CD4-positive, CD25-positive, alpha-beta regulatory T cell (primary cell): ENCODE measurements at regions not wholly inside any gene's neighbourhood (a gene's known extent, or its start where the extent isn't known, plus 50 kb on each side); places are given as distances from the start of the nearest gene placed in this dataset.
A peak's percentile ranks its signal among the peaks of the same experiment; 100 is the strongest.

Experiments used
- ATAC-seq, 2 donors: fragments of 150-1000 bp; cut with Tn5 transposase; one replicate each; pipeline ENCODE4 v1.10.0; 2021; ENCODE audit warnings: low read depth in 2 of 2, moderate number of reproducible peaks in 2 of 2, moderate library complexity in 1 of 2
- DNase-seq, 3 donors: peaks; one replicate each; pipeline versions ENCODE4 v3.0.0 to v3.0.0-alpha.2; 2012 to 2022; ENCODE audit warnings: mixed read lengths in 1 of 3
- H3K27ac ChIP-seq: one replicate; pipeline ENCODE4 v1.7.0; 2013; ENCODE audit warnings: mild to moderate bottlenecking, low read length; ENCODE audit not compliant: insufficient read depth, poor library complexity, severe bottlenecking
- H3K27me3 ChIP-seq: one replicate; pipeline ENCODE4 v1.7.0; 2013; ENCODE audit warnings: low read length; ENCODE audit not compliant: control insufficient read depth, insufficient read depth
- H3K36me3 ChIP-seq: one replicate; pipeline ENCODE4 v1.7.0; 2013; ENCODE audit warnings: mild to moderate bottlenecking, low read length, moderate library complexity; ENCODE audit not compliant: control insufficient read depth, insufficient read depth
- H3K4me1 ChIP-seq: 2 replicates; pipeline ENCODE4 v1.7.0; 2013; ENCODE audit warnings: mild to moderate bottlenecking, low read length; ENCODE audit not compliant: insufficient read depth, control insufficient read depth, poor library complexity, severe bottlenecking
- H3K4me3 ChIP-seq: one replicate; pipeline ENCODE4 v1.7.0; 2013; ENCODE audit warnings: low read depth, mild to moderate bottlenecking, low read length, moderate library complexity
- H3K9me3 ChIP-seq, 2 experiments: 1 replicate in 1 of 2; 2 replicates in 1 of 2; pipeline ENCODE4 v1.7.0; 2013; ENCODE audit warnings: low read length in 2 of 2, mild to moderate bottlenecking in 1 of 2, moderate library complexity in 1 of 2; ENCODE audit not compliant: control insufficient read depth in 2 of 2
- H3K27ac Mint-ChIP-seq, 3 donors: one replicate each; pipeline ENCODE4 v1.8.0; 2020 to 2022; ENCODE audit warnings: mild to moderate bottlenecking in 3 of 3, mixed read lengths in 3 of 3, moderate library complexity in 2 of 3
- H3K27me3 Mint-ChIP-seq: one replicate; pipeline ENCODE4 v1.8.0; 2022; ENCODE audit warnings: mild to moderate bottlenecking, mixed read lengths
- H3K36me3 Mint-ChIP-seq: one replicate; pipeline ENCODE4 v1.8.0; 2020; ENCODE audit warnings: mixed read lengths
- H3K4me1 Mint-ChIP-seq, 4 donors: one replicate each; pipeline ENCODE4 v1.8.0; 2020 to 2022; ENCODE audit warnings: mixed read lengths in 4 of 4, mild to moderate bottlenecking in 1 of 4
- H3K4me3 Mint-ChIP-seq, 4 donors: one replicate each; pipeline ENCODE4 v1.8.0; 2020 to 2022; ENCODE audit warnings: mild to moderate bottlenecking in 4 of 4, mixed read lengths in 4 of 4, moderate library complexity in 3 of 4
- H3K9me3 Mint-ChIP-seq, 7 donors: one replicate each; pipeline ENCODE4 v1.8.0; 2020 to 2022; ENCODE audit warnings: mixed read lengths in 7 of 7, mild to moderate bottlenecking in 3 of 7, moderate library complexity in 2 of 7

- ATAC-seq (no peak), DNase-seq (no peak)
- peak overlapping the region in 1 of 4 donors; percentile 10 for H3K4me3 Mint-ChIP-seq
- peaks cover 0 to 6% (median 0%) of the 10 kb centered on the region in 4 donors for H3K4me1 Mint-ChIP-seq
- Histone ChIP-seq H3K4me3 (no peak overlapping the region), H3K36me3 (no peaks in the 10 kb centered on the region), H3K27ac (no peak overlapping the region), H3K27me3 (no peaks in the 10 kb centered on the region), H3K9me3 (no peaks in the 10 kb centered on the region), H3K4me1 (no peaks in the 10 kb centered on the region)
- H3K27ac Mint-ChIP-seq: no peak overlapping the region
- H3K36me3 Mint-ChIP-seq: no peaks in the 10 kb centered on the region
- H3K9me3 Mint-ChIP-seq: peaks cover 0 to 8% (median 0%) of the 10 kb centered on the region in 7 donors
- peaks cover 5% of the 10 kb centered on the region for H3K27me3 Mint-ChIP-seq
Observed at GRCh38 chr15:93860701-93861100, 370.7 kb upstream of the MCTP2 start.

DNA sequence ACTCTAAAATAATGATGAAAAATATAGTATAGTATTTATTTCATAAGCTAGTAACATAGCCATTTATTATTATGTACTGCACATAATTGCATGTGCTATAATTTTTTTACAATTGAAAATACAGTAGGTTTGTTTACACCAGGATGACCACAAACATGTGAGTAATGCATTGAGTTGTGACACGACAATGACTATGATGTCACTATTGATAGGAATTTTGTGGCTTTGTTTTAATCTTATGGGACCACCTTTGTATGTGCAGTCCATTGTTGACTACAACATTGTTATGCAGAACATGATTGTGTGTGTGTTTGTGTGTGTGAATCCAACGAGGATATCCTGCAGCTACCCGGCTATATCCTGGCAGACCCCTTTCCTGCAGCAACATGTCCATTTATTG is 372.2 kb upstream of the MCTP2 start:
- Histone ChIP-seq H3K9me3 (no peaks in the 10 kb centered on the region), H3K36me3 (no peaks in the 10 kb centered on the region), H3K4me3 (no peak overlapping the region), H3K4me1 (no peaks in the 10 kb centered on the region), H3K27me3 (no peaks in the 10 kb centered on the region), H3K27ac (no peak overlapping the region)
- peaks cover 0 to 8% (median 0%) of the 10 kb centered on the region in 7 donors for H3K9me3 Mint-ChIP-seq
- no peak overlapping the region for H3K27ac Mint-ChIP-seq
- DNase-seq: no peak
- H3K36me3 Mint-ChIP-seq: no peaks in the 10 kb centered on the region
- no peak for ATAC-seq
- H3K27me3 Mint-ChIP-seq: peaks cover 5% of the 10 kb centered on the region
- H3K4me3 Mint-ChIP-seq: no peak overlapping the region
- H3K4me1 Mint-ChIP-seq: peaks cover 0 to 6% (median 0%) of the 10 kb centered on the region in 4 donors

GRCh38 chr15:93855181-93855826 is 376.1 kb upstream of the MCTP2 start:
- Histone ChIP-seq H3K4me3 (no peak overlapping the region), H3K27me3 (no peaks in the 10 kb centered on the region), H3K4me1 (no peaks in the 10 kb centered on the region), H3K36me3 (no peaks in the 10 kb centered on the region), H3K27ac (no peak overlapping the region), H3K9me3 (no peaks in the 10 kb centered on the region)
- no peaks in the 10 kb centered on the region for H3K27me3 Mint-ChIP-seq
- ATAC-seq: no peak
- no peak overlapping the region for H3K27ac Mint-ChIP-seq
- no peak for DNase-seq
- no peak overlapping the region for H3K4me3 Mint-ChIP-seq
- no peaks in the 10 kb centered on the region for H3K36me3 Mint-ChIP-seq
- H3K4me1 Mint-ChIP-seq: no peaks in the 10 kb centered on the region
- peaks cover 0 to 5% (median 0%) of the 10 kb centered on the region in 7 donors for H3K9me3 Mint-ChIP-seq

- Histone ChIP-seq H3K27ac (no peak overlapping the region), H3K4me1 (no peaks in the 10 kb centered on the region), H3K36me3 (no peaks in the 10 kb centered on the region), H3K4me3 (no peak overlapping the region), H3K27me3 (no peaks in the 10 kb centered on the region), H3K9me3 (no peaks in the 10 kb centered on the region)
- DNase-seq (no peak), ATAC-seq (no peak)
- Mint-ChIP-seq H3K27me3 (no peaks in the 10 kb centered on the region), H3K4me3 (no peak overlapping the region), H3K4me1 (no peaks in the 10 kb centered on the region), H3K36me3 (no peaks in the 10 kb centered on the region), H3K27ac (no peak overlapping the region), H3K9me3 (peaks cover 0 to 5% (median 0%) of the 10 kb centered on the region in 7 donors)
Observed at GRCh38 chr15:93854088-93854487, 377.3 kb upstream of the MCTP2 start.

- H3K27ac Mint-ChIP-seq: no peak overlapping the region
- ATAC-seq (no peak), DNase-seq (no peak)
- no peaks in the 10 kb centered on the region for H3K36me3 Mint-ChIP-seq
- Histone ChIP-seq H3K9me3 (no peaks in the 10 kb centered on the region), H3K4me3 (no peak overlapping the region), H3K27ac (no peak overlapping the region), H3K27me3 (no peaks in the 10 kb centered on the region), H3K36me3 (no peaks in the 10 kb centered on the region), H3K4me1 (no peaks in the 10 kb centered on the region)
- H3K9me3 Mint-ChIP-seq: peaks cover 0 to 5% (median 0%) of the 10 kb centered on the region in 7 donors
- H3K4me1 Mint-ChIP-seq: no peaks in the 10 kb centered on the region
- no peaks in the 10 kb centered on the region for H3K27me3 Mint-ChIP-seq
- no peak overlapping the region for H3K4me3 Mint-ChIP-seq
Observed at GRCh38 chr15:93852761-93853160, 378.6 kb upstream of the MCTP2 start.

DNA sequence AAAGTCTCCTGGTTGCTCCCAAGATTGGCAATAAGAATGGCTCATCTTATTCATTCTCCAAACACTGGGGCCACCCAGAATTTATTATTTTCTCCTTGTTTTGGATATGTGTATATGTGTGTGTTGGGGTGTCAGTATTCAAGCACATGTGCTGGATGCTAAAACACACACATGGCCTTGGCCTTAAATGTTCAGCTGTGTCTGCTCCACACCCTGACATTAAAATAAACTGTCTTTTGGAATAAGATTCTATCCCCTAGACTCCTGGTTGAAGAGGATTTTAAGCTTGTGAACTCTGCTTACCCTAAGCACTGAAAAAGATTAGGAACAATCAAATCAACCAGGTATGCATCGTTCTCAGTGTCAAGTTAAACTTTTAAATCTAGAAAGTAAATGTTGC is 382.9 kb upstream of the MCTP2 start:
- no peak overlapping the region for H3K4me3 Mint-ChIP-seq
- H3K4me1 Mint-ChIP-seq: no peaks in the 10 kb centered on the region

DNA sequence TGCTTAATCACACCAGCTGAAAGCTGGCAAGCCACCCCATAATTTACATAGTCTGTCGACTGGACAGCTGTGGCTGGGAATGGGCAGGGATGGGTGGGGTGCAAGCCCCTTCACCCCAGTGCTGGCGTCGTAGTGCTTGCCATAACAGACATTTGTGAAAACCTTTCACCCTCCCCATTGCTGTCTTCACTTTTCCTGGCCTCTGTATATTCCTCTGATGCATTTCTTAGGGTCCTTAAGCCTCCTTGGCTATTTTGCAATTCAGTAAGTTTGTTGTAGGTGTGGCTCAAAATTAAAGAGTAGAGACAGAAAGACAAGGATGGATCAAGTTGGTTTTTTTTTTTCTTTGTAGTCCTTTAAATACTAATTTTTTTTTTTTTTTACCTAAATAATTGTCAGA is 383.3 kb upstream of the MCTP2 start:
- no peak overlapping the region for H3K4me3 ChIP-seq
- H3K36me3 Mint-ChIP-seq: no peaks in the 10 kb centered on the region
- no peaks in the 10 kb centered on the region for H3K27me3 Mint-ChIP-seq
- H3K9me3 Mint-ChIP-seq: peaks cover 0 to 5% (median 1%) of the 10 kb centered on the region in 7 donors
- DNase-seq (no peak), ATAC-seq (no peak)
- H3K27ac ChIP-seq: no peak overlapping the region
- no peak overlapping the region for H3K4me3 Mint-ChIP-seq
- H3K4me1 ChIP-seq: no peaks in the 10 kb centered on the region
- no peaks in the 10 kb centered on the region for H3K4me1 Mint-ChIP-seq
- no peaks in the 10 kb centered on the region for H3K27me3 ChIP-seq
- H3K9me3 ChIP-seq: no peaks in the 10 kb centered on the region
- H3K36me3 ChIP-seq: no peaks in the 10 kb centered on the region
- H3K27ac Mint-ChIP-seq: no peak overlapping the region

More for the DNA sequence above, 382.9 kb upstream of the MCTP2 start:
- DNase-seq: no peak
- Mint-ChIP-seq H3K27ac (no peak overlapping the region), H3K27me3 (no peaks in the 10 kb centered on the region), H3K9me3 (peaks cover 0 to 5% (median 0%) of the 10 kb centered on the region in 7 donors), H3K36me3 (no peaks in the 10 kb centered on the region)
- no peaks in the 10 kb centered on the region for H3K4me1 ChIP-seq
- no peaks in the 10 kb centered on the region for H3K9me3 ChIP-seq
- H3K36me3 ChIP-seq: no peaks in the 10 kb centered on the region
- H3K27me3 ChIP-seq: no peaks in the 10 kb centered on the region
- no peak overlapping the region for H3K27ac ChIP-seq
- H3K4me3 ChIP-seq: no peak overlapping the region
- no peak for ATAC-seq

GRCh38 chr15:93846148-93846547 is 385.2 kb upstream of the MCTP2 start:
- no peaks in the 10 kb centered on the region for H3K36me3 Mint-ChIP-seq
- no peaks in the 10 kb centered on the region for H3K9me3 ChIP-seq
- H3K9me3 Mint-ChIP-seq: peaks cover 0 to 5% (median 3%) of the 10 kb centered on the region in 7 donors
- ATAC-seq (no peak), DNase-seq (no peak)
- no peak overlapping the region for H3K27ac Mint-ChIP-seq
- no peak overlapping the region for H3K27ac ChIP-seq
- no peaks in the 10 kb centered on the region for H3K36me3 ChIP-seq
- no peak overlapping the region for H3K4me3 ChIP-seq
- H3K27me3 ChIP-seq: no peaks in the 10 kb centered on the region
- H3K4me1 Mint-ChIP-seq: no peaks in the 10 kb centered on the region
- no peaks in the 10 kb centered on the region for H3K4me1 ChIP-seq
- no peaks in the 10 kb centered on the region for H3K27me3 Mint-ChIP-seq
- no peak overlapping the region for H3K4me3 Mint-ChIP-seq
